Osteoblast (primary cell): ENCODE measurements at regions not wholly inside any gene's neighbourhood (a gene's known extent, or its start where the extent isn't known, plus 50 kb on each side); places are given as distances from the start of the nearest gene placed in this dataset.
"Not testable (repeated sequence)": the region's sequence is repeated elsewhere in the genome, so short reads cannot be mapped to it uniquely, and the experiment has no call there.

ENCODE experiments used
- DNase-seq: peaks from one replicate; pipeline ENCODE4 v3.0.0; 2011; ENCODE audit warnings: low spot score, mixed read lengths; ENCODE audit not compliant: insufficient read length; ENCODE audit errors: missing footprints
- H2AFZ ChIP-seq: 2 replicates; pipeline ENCODE4 v1.6.0; 2011; ENCODE audit warnings: mild to moderate bottlenecking, low read length
- H3K27ac ChIP-seq: 2 replicates; pipeline ENCODE4 v1.5.1; 2011; ENCODE audit warnings: mild to moderate bottlenecking, low read depth, low read length, moderate library complexity
- H3K27me3 ChIP-seq: 2 replicates; pipeline ENCODE4 v1.6.0; 2012; ENCODE audit warnings: mild to moderate bottlenecking, control low read depth, inconsistent platforms, low read length, moderate library complexity; ENCODE audit not compliant: insufficient read depth
- H3K36me3 ChIP-seq: 2 replicates; pipeline ENCODE4 v1.5.1; 2011; ENCODE audit warnings: mild to moderate bottlenecking, low read length, control low read depth, moderate library complexity; ENCODE audit not compliant: insufficient read depth
- H3K4me1 ChIP-seq: 2 replicates; pipeline ENCODE4 v1.5.1; 2011; ENCODE audit warnings: mild to moderate bottlenecking, low read length, control low read depth, moderate library complexity; ENCODE audit not compliant: insufficient read depth
- H3K4me2 ChIP-seq: 2 replicates; pipeline ENCODE4 v1.6.0; 2011; ENCODE audit warnings: mild to moderate bottlenecking, low read length; ENCODE audit not compliant: insufficient read depth
- H3K4me3 ChIP-seq: fragments of 200-600 bp; sonication (generic); 3 replicates; pipeline ENCODE4 v1.5.1; 2012; ENCODE audit warnings: mild to moderate bottlenecking, low read length, inconsistent platforms; ENCODE audit not compliant: insufficient read depth
- H3K79me2 ChIP-seq: 2 replicates; pipeline ENCODE4 v1.6.0; 2012; ENCODE audit warnings: mild to moderate bottlenecking, low read length, control low read depth, inconsistent platforms; ENCODE audit not compliant: insufficient read depth
- H3K9me3 ChIP-seq: 2 replicates; pipeline ENCODE4 v1.5.1; 2011; ENCODE audit warnings: low read depth, low read length, control low read depth
- H4K20me1 ChIP-seq: 2 replicates; pipeline ENCODE4 v1.6.0; 2012; ENCODE audit warnings: mild to moderate bottlenecking, low read length, control low read depth; ENCODE audit not compliant: insufficient read depth

DNA sequence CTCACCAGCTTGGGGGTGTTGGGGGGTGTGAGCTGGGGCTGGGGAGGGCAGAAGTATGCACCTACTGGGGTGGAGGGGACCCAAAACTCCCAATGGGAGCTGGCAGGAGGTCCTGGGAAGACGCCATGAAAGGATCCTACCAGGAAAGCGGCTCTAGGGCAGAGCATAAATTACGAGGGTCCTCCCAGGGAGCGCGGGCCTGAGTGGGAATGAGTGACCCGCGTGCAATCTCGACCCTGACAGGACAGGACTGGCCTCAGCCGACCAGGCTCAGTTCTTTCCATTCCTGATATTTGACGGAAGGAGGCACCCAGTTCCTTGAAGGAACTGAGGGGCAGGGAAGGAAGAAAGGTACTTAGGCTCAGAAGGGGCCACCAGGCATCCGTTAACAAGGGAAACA lies 1452.8 kb upstream of the TPTE start:
- H3K27ac ChIP-seq, H3K4me3 ChIP-seq, H3K27me3 ChIP-seq, H3K79me2 ChIP-seq, H2AFZ ChIP-seq, H3K4me2 ChIP-seq, H3K36me3 ChIP-seq, H3K4me1 ChIP-seq, H3K9me3 ChIP-seq, H4K20me1 ChIP-seq, DNase-seq: not testable (repeated sequence)

DNA sequence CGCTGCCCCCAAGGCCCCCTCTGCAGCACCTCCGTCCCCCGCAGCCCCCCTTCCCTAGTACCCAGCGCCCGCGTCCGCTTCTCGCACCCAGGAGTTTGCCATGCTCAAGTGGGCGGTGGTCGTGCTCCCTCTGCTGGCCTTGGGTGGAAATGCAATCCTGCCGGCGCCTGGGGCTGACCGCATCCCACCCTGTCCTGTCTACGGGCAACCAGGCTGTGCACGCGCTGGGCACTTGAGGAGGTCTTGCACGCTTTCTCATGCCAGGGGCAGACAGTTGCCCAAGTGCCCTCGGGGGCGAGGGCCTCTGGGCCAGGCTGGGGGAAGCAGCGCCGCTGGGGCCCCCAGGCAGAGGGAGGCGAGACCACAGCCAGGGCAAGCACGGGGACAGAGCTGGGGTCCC lies 1450.7 kb upstream of the TPTE start:
- H4K20me1 ChIP-seq, H3K4me2 ChIP-seq, H3K36me3 ChIP-seq, H2AFZ ChIP-seq, DNase-seq, H3K4me1 ChIP-seq, H3K27ac ChIP-seq, H3K4me3 ChIP-seq, H3K79me2 ChIP-seq, H3K27me3 ChIP-seq, H3K9me3 ChIP-seq: not testable (repeated sequence)

DNA sequence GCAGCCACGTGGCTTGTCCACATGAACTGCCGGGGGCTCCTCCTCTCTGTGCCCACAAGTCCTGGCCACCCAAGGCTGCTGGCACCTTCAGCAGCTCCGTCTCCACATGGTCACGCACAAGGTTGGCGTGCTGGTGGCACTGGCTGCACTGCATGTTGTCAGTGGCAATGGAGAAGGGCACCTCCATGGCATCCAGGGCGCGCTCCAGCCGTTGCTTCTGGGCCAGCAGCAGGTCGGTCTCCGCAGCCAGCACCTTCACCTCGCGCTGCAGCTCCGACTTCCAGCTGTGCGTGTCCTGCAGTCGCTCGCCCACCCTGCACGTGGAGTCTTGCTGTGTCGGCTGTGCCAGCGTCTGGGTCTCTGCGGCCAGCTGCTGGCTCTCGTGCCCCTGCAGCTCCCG lies 1448.4 kb upstream of the TPTE start:
- not testable (repeated sequence) for H3K27ac ChIP-seq, H3K4me3 ChIP-seq, H3K79me2 ChIP-seq, DNase-seq, H3K36me3 ChIP-seq, H3K27me3 ChIP-seq, H2AFZ ChIP-seq, H3K9me3 ChIP-seq, H3K4me2 ChIP-seq, H4K20me1 ChIP-seq, H3K4me1 ChIP-seq

DNA sequence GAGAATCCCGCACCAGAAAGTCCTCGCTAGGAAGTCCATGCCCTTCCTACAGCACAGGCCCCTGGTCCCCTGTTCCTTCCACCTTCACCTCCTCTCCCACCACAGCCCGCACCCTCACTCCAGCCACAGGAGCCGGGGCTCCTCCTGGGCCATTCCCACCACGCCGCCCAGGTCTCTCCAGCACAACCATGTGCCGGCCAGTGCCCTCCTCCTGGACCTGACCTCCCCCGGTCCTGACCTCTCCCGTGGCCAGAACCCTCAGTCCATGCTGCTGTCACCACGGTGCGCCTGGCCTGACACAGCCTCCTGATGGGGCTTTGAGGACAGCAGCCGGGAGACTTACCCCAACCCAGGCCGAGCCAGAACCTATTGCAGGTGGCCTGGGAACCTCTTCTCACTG lies 1446.6 kb upstream of the TPTE start:
- H3K4me1 ChIP-seq, H4K20me1 ChIP-seq, DNase-seq, H3K9me3 ChIP-seq, H2AFZ ChIP-seq, H3K36me3 ChIP-seq, H3K27me3 ChIP-seq, H3K27ac ChIP-seq, H3K4me2 ChIP-seq, H3K4me3 ChIP-seq, H3K79me2 ChIP-seq: not testable (repeated sequence)

DNA sequence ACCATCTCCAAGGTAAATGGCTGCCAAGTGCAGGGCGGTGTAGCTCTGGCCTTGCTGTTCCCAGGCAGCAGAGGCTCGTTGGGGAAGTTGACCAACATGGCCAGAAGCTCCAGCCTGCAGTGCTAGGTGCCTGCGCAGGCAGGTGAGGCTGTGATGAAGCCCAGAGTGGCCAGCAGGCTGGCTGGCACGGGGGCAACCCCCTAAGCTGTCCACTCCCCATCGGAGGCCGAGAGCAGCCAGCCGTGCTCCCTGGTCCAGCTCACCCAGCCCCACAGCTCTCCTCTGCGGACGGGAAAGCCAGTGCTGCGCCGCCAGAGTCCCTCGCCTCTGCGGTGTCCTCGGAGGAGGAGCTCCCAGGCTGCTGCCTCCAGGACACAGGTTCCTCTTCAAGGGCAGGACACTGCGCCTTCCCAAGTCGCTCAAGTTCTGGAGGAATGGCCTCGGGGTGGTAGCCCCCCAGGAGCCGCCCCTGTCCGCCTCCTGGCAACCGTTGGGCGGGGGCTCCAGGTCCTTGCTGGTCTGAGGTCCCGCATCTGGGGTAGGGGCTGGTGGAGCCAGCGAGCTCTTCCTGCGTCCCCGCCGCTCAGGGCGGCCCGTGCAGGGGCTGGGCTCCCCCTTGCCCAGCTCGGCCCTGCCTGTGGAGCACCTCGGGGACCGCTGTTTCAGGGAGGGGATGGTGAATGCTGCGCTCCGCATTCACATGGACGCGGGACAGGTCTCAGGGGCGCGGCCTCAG lies 1438.1 kb upstream of the TPTE start:
- not testable (repeated sequence) for H3K4me2 ChIP-seq

DNA sequence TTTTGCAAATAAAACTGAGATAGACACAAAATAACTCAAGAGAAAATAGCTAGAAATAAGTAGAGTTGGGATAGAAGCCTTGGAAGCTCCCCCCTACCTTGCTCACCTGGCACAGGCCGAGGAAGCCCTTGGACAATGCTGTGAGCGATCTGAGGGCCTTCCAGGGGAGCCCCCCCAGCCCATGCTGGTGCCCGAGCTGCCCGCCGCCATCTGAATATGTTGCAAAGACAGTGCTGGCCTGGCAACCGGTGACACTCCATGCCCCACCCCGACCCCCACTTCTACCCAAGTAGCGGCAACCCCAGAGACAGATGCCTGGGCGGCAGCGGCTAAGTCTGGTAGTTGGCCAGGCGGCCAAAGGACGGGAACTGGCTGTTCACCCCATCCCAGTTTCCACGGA lies 1435.1 kb upstream of the TPTE start:
- H2AFZ ChIP-seq, H3K36me3 ChIP-seq, H3K9me3 ChIP-seq, DNase-seq, H3K27me3 ChIP-seq, H4K20me1 ChIP-seq, H3K4me2 ChIP-seq, H3K27ac ChIP-seq, H3K79me2 ChIP-seq, H3K4me3 ChIP-seq, H3K4me1 ChIP-seq: not testable (repeated sequence)

More for the DNA sequence above, 1438.1 kb upstream of the TPTE start:
- not testable (repeated sequence) for H3K27me3 ChIP-seq, H3K36me3 ChIP-seq, H3K9me3 ChIP-seq, H2AFZ ChIP-seq, H3K4me1 ChIP-seq, H3K4me3 ChIP-seq, H4K20me1 ChIP-seq, H3K79me2 ChIP-seq, DNase-seq, H3K27ac ChIP-seq

DNA sequence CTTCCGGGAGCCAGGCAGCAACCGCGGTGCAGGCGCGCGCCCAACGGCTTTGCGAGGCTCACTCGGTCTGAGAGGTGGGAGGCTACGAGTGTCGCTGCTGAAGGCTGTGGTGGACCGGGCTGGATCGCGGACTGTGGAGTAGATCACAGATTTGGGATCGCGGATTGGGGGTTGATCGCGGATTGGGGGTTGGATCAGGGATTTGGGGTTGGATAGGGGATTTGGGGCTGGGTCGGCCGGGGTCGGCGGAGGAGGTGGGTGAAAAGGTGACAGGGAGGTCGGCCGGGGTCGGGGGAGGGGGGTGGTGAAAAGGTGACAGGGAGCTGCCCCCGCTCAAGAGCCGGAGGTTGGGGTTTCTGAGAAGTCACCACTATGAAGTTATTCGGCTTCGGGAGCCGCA lies 1433.6 kb upstream of the TPTE start:
- not testable (repeated sequence) for H2AFZ ChIP-seq, H4K20me1 ChIP-seq, H3K4me3 ChIP-seq, H3K27me3 ChIP-seq, H3K27ac ChIP-seq, H3K4me1 ChIP-seq, H3K79me2 ChIP-seq, H3K9me3 ChIP-seq, DNase-seq, H3K36me3 ChIP-seq, H3K4me2 ChIP-seq

DNA sequence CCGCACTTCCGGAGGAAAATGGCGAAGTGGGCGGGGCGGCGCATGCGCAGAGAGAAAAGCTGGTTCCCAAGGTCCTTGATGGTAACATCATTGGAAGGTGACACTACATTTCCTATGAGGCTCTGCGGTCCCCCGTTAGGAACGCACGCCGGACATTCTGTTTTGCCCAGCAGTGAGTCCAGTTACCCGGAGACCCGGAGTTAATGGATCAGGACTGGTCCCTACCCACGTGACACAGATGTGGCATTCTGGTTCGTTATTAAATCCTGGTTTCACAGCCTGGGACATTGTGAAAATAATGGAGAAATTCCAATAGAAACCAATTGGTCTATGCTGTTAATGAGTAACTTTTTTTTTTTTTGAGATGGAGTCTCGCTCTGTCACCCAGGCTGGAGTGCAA lies 1391.6 kb upstream of the TPTE start:
- not testable (repeated sequence) for H3K27me3 ChIP-seq, H2AFZ ChIP-seq, H3K4me1 ChIP-seq, H4K20me1 ChIP-seq, H3K27ac ChIP-seq, H3K36me3 ChIP-seq, H3K4me3 ChIP-seq, H3K9me3 ChIP-seq, DNase-seq, H3K4me2 ChIP-seq, H3K79me2 ChIP-seq

DNA sequence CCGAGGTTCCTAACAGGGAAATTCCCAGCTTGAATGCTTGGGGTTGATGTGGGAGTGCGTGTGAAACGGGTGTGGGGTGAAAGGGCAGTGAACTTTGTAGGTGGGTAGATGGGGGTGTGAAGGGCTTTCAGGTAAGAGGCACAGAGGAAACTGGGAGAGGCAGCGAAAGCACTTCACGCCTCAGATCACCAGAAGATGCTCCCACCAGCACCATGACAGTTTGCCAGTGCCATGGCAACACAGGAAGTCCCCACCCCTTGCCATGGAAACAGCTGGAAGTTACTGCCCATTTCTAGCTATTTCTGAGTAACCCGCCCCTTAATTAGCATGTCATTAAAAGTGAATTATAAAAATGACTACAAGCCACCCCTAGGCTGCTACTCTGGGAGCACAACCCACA lies 1390.6 kb upstream of the TPTE start:
- not testable (repeated sequence) for H3K4me1 ChIP-seq, H2AFZ ChIP-seq, H3K36me3 ChIP-seq, H3K4me3 ChIP-seq, H3K79me2 ChIP-seq, H3K9me3 ChIP-seq, H3K27me3 ChIP-seq, H3K27ac ChIP-seq, H4K20me1 ChIP-seq, DNase-seq, H3K4me2 ChIP-seq
